ENCODE measurements at regions not wholly inside any gene's neighbourhood (a gene's known extent, or its start where the extent isn't known, plus 50 kb on each side); places are given as distances from the start of the nearest gene placed in this dataset.

DNA sequence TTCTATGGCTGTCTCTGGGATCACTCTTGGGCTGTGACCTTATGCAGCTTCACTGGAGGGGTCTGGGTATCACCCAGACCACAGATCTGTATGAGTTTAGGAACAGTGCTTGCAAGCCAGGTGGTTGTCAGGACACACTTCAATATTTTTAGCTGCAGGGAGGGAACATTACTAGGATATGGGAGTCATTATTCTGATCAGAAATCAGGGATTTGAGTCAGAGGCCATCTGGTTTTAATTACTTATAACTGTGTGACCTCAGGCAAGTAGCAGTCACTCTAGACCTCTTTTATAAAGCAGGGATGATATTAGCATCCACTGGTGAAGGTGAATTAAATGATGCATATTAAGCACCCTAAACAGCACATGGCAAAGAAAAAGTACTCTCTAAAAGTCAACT lies 60.1 kb upstream of the NMUR2 start:
- Histone ChIP-seq H3K79me1 (ENCODE audit: low read depth, low read length) (no peaks in the 10 kb centered on the region), H3K9me3 (ENCODE audit: insufficient read depth in 2 of 2, low read depth in 1 of 2, low read length in 1 of 2) (no peaks in the 10 kb centered on the region), H4K5ac (ENCODE audit: insufficient read length, low read depth, low read length) (no peak overlapping the region), H2AFZ (ENCODE audit: low read length) (no peak overlapping the region), H3K4ac (replicated peaks; ENCODE audit: insufficient read length, low read depth, low read length) (no peak overlapping the region), H3K27me3 (replicated peaks in 1 of 4; ENCODE audit: control insufficient read depth in 3 of 4, extremely low read depth in 1 of 4, insufficient read depth in 3 of 4, low read length in 3 of 4) (no peaks in the 10 kb centered on the region; a peak in 1 of 7 replicates), H3K9ac (replicated peaks in 1 of 4; ENCODE audit: extremely low read depth in 1 of 4, low read depth in 3 of 4, low read length in 3 of 4) (no peak overlapping the region), H2BK20ac (ENCODE audit: low read length) (no peak overlapping the region), H3K27ac (ENCODE audit: low read depth, low read length) (no peak overlapping the region), H3K14ac (ENCODE audit: insufficient read length) (no peak overlapping the region), H3K79me2 (ENCODE audit: control insufficient read depth in 1 of 2, insufficient read depth in 2 of 2, low read length in 2 of 2) (no peaks in the 10 kb centered on the region), H4K91ac (replicated peaks; ENCODE audit: insufficient read length, low read length) (no peak overlapping the region), H2BK12ac (ENCODE audit: low read depth, low read length) (no peak overlapping the region), H3K4me2 (ENCODE audit: insufficient read depth in 1 of 2, low read depth in 2 of 2, low read length in 2 of 2) (no peak overlapping the region), H3K4me1 (replicated peaks in 1 of 4; ENCODE audit: control insufficient read depth in 3 of 4, insufficient read depth in 4 of 4, low read length in 3 of 4) (no peaks in the 10 kb centered on the region), H3K56ac (replicated peaks; ENCODE audit: insufficient read length, low read depth, low read length) (no peak overlapping the region), H3K4me3 (ENCODE audit: extremely low read depth in 1 of 4, insufficient read depth in 2 of 4, low read depth in 3 of 4, low read length in 4 of 4) (no peak overlapping the region), H2BK120ac (replicated peaks; ENCODE audit: low read depth, low read length) (no peak overlapping the region), H3K36me3 (ENCODE audit: control insufficient read depth in 2 of 4, insufficient read depth in 4 of 4, low read length in 3 of 4) (no peaks in the 10 kb centered on the region), H2AK5ac (ENCODE audit: low read depth, low read length) (no peak overlapping the region), H4K20me1 (replicated peaks in 1 of 2; ENCODE audit: control insufficient read depth in 1 of 2, insufficient read depth in 2 of 2, low read length in 2 of 2) (no peaks in the 10 kb centered on the region), H2BK15ac (ENCODE audit: low read length) (no peak overlapping the region), H2BK5ac (ENCODE audit: low read depth, low read length) (no peak overlapping the region), H3K18ac (ENCODE audit: extremely low read depth, low read length) (no peak overlapping the region), H4K8ac (ENCODE audit: extremely low read depth, insufficient read depth, low read length) (no peak overlapping the region), H3K23me2 (ENCODE audit: low read depth, low read length) (no peaks in the 10 kb centered on the region), H3K23ac (ENCODE audit: insufficient read length) (no peak overlapping the region)
- FAIRE-seq = no peak
- no peak for TF ChIP-seq JUND (IDR thresholded peaks at IDR 0.05; ENCODE audit: low read length)
- no peak for TF ChIP-seq CBX8 (IDR thresholded peaks at IDR 0.05; ENCODE audit: borderline replicate concordance, low read depth, low read length)
- TF ChIP-seq CREB1 (IDR thresholded peaks at IDR 0.05) = no peak
- no peak for TF ChIP-seq POLR2AphosphoS5 (IDR thresholded peaks at IDR 0.05; ENCODE audit: low read depth, low read length)
- TF ChIP-seq SAP30 (IDR thresholded peaks at IDR 0.05; ENCODE audit: insufficient read depth, insufficient replicate concordance, low read length) = no peak
- no peak for TF ChIP-seq MAFK (IDR thresholded peaks at IDR 0.05; ENCODE audit: low read depth, low read length)
- no peak for TF ChIP-seq NANOG (IDR thresholded peaks at IDR 0.05; ENCODE audit: insufficient read depth, low read depth, low read length, poor library complexity, severe bottlenecking)
- no peak for TF ChIP-seq CEBPB (IDR thresholded peaks at IDR 0.05; ENCODE audit: low read depth, low read length)
- TF ChIP-seq NRF1 (IDR thresholded peaks at IDR 0.05; ENCODE audit: low read depth, low read length) = no peak
- TF ChIP-seq SIN3A (conservative IDR thresholded peaks at IDR 0.05 in 1 of 2, IDR thresholded peaks at IDR 0.05 in 1 of 2; ENCODE audit: low read depth in 1 of 2, low read length in 2 of 2) = no peak
- no peak for TF ChIP-seq EP300 (IDR thresholded peaks at IDR 0.05; ENCODE audit: borderline replicate concordance in 1 of 2, low read depth in 2 of 2, low read length in 2 of 2)
- TF ChIP-seq PHF8 (conservative IDR thresholded peaks at IDR 0.05; ENCODE audit: low read depth, low read length) = no peak
- no peak for TF ChIP-seq TAF7 (optimal IDR thresholded peaks at IDR 0.05; ENCODE audit: borderline replicate concordance, low read depth, low read length)
- TF ChIP-seq, protein P1, sequence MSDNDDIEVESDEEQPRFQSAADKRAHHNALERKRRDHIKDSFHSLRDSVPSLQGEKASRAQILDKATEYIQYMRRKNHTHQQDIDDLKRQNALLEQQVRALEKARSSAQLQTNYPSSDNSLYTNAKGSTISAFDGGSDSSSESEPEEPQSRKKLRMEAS (IDR thresholded peaks at IDR 0.05) = no peak
- CTCF ChIA-PET (ENCODE audit: partially characterized antibody) = interaction anchor here (1.2 to 2.4 kb wide), 6 partner anchors 8 to 115 kb away, joined by 3 to 15 read pairs (median 6); no protein-coding TSS in a partner anchor
- POLR2A ChIA-PET (ENCODE audit: partially characterized antibody) = no interaction called here
- no peak for DNase-seq (ENCODE audit: low read depth in 1 of 2, low spot score in 2 of 2)
